CD4-positive, alpha-beta T cell (primary cell): ENCODE measurements at regions not wholly inside any gene's neighbourhood (a gene's known extent, or its start where the extent isn't known, plus 50 kb on each side); places are given as distances from the start of the nearest gene placed in this dataset.

Experiments
- ATAC-seq: fragments of 200-7000 bp; cut with Tn5 transposase; one replicate; pipeline ENCODE4 v1.10.0; 2022; ENCODE audit warnings: mild to moderate bottlenecking; ENCODE audit not compliant: poor library complexity
- CTCF ChIA-PET: fragments of 350-600 bp; sonication (Branson Sonifier 250); formaldehyde crosslinking; loops from one replicate; lab custom pipeline; 2021; ENCODE audit warnings: antibody characterized with exemption, inconsistent platforms; lab: Charles Lee
- POLR2A ChIA-PET: fragments of 350-600 bp; sonication (Branson Sonifier 250); formaldehyde crosslinking; loops from one replicate; lab custom pipeline; 2021; ENCODE audit warnings: antibody characterized with exemption, inconsistent platforms; lab: Charles Lee
- DNase-seq, 14 experiments: peaks; one replicate each; pipeline ENCODE4 v3.0.0-alpha.2; 2013 to 2020; ENCODE audit warnings: mixed read lengths in 2 of 14
- H3K27ac ChIP-seq, 2 donors: one replicate each; pipeline versions ENCODE4 v1.5.1 to v1.7.0; 2013; ENCODE audit warnings: low read length in 2 of 2, low read depth in 1 of 2, mild to moderate bottlenecking in 1 of 2
- H3K27me3 ChIP-seq, 2 experiments: 1 replicate in 1 of 2; 2 replicates in 1 of 2; pipeline versions ENCODE4 v1.6.1 to v1.7.0; 2013; ENCODE audit warnings: low read length in 2 of 2, control low read depth in 1 of 2, mild to moderate bottlenecking in 1 of 2, moderate library complexity in 1 of 2; ENCODE audit not compliant: insufficient read depth in 2 of 2, control insufficient read depth in 1 of 2
- H3K36me3 ChIP-seq: one replicate; pipeline ENCODE4 v1.6.1; 2013; ENCODE audit warnings: low read length, control low read depth; ENCODE audit not compliant: insufficient read depth
- H3K4me1 ChIP-seq: one replicate; pipeline ENCODE4 v1.6.1; 2013; ENCODE audit warnings: low read length, control low read depth; ENCODE audit not compliant: insufficient read depth
- H3K4me3 ChIP-seq: one replicate; pipeline ENCODE4 v1.5.1; 2013; ENCODE audit warnings: mild to moderate bottlenecking, low read length, moderate library complexity
- H3K9me3 ChIP-seq, 2 experiments: 1 replicate in 1 of 2; 2 replicates in 1 of 2; pipeline versions ENCODE4 v1.6.1 to v1.7.0; 2013; ENCODE audit warnings: low read length in 2 of 2, mild to moderate bottlenecking in 2 of 2, control low read depth in 1 of 2, moderate library complexity in 1 of 2; ENCODE audit not compliant: control insufficient read depth in 1 of 2, insufficient read depth in 1 of 2
- H3K27ac Mint-ChIP-seq: one replicate; pipeline ENCODE4 v1.8.0; 2020; ENCODE audit warnings: mixed read lengths
- H3K27me3 Mint-ChIP-seq: one replicate; pipeline ENCODE4 v1.8.0; 2021; ENCODE audit warnings: mixed read lengths
- H3K36me3 Mint-ChIP-seq: one replicate; pipeline ENCODE4 v1.8.0; 2021; ENCODE audit warnings: low read depth, mixed read lengths
- H3K4me1 Mint-ChIP-seq: one replicate; pipeline ENCODE4 v1.8.0; 2021; ENCODE audit warnings: low read depth, mixed read lengths
- H3K4me3 Mint-ChIP-seq: one replicate; pipeline ENCODE4 v1.8.0; 2020; ENCODE audit warnings: mild to moderate bottlenecking, mixed read lengths
- H3K9me3 Mint-ChIP-seq: one replicate; pipeline ENCODE4 v1.8.0; 2020; ENCODE audit warnings: mixed read lengths
- CTCF ChIP-seq: fragments of 200-600 bp; IDR thresholded peaks from one replicate; pipeline ENCODE4 v1.8.0; 2022; ENCODE audit warnings: antibody characterized with exemption, mild to moderate bottlenecking
- intact Hi-C, 2 experiments: fragments of 100-400 bp; cut with DNase I in 1 of 2; cut with micrococcal nuclease in 1 of 2; formaldehyde crosslinking; loops; one replicate each; pipeline versions ENCODE4 v1.15.1 to v1.9.0; 2023 to 2025; cut with DNase I, micrococcal nuclease

- ChIA-PET CTCF (no interaction called here), POLR2A (no interaction called here)
- no peaks in the 10 kb centered on the region for H3K4me1 ChIP-seq
- Mint-ChIP-seq H3K36me3 (no peaks in the 10 kb centered on the region), H3K9me3 (peaks cover 8% of the 10 kb centered on the region), H3K27ac (no peak overlapping the region), H3K4me1 (no peaks in the 10 kb centered on the region), H3K27me3 (no peaks in the 10 kb centered on the region), H3K4me3 (no peak overlapping the region)
- DNase-seq (no peak), ATAC-seq (no peak)
- peaks cover 0 to 5% of the 10 kb centered on the region in 2 experiments for H3K9me3 ChIP-seq
- H3K4me3 ChIP-seq, result no peak overlapping the region
- intact Hi-C loops, result no loop called here
- H3K36me3 ChIP-seq, result no peaks in the 10 kb centered on the region
- H3K27ac ChIP-seq, result no peak overlapping the region
- no peak for TF ChIP-seq CTCF
- H3K27me3 ChIP-seq, result no peaks in the 10 kb centered on the region
Measured at GRCh38 chr10:36094096-36094495, 452.0 kb upstream of the FZD8 start.

- no peak for ATAC-seq
- H3K4me1 ChIP-seq, result no peaks in the 10 kb centered on the region
- Mint-ChIP-seq H3K27me3 (no peaks in the 10 kb centered on the region), H3K27ac (no peak overlapping the region), H3K4me1 (no peaks in the 10 kb centered on the region), H3K36me3 (no peaks in the 10 kb centered on the region), H3K9me3 (peaks cover 7% of the 10 kb centered on the region), H3K4me3 (no peak overlapping the region)
- intact Hi-C loops, result no loop called here
- ChIA-PET CTCF (no interaction called here), POLR2A (no interaction called here)
- no peaks in the 10 kb centered on the region for H3K9me3 ChIP-seq
- TF ChIP-seq CTCF, result no peak
- H3K4me3 ChIP-seq, result no peak overlapping the region
- no peaks in the 10 kb centered on the region for H3K36me3 ChIP-seq
- H3K27me3 ChIP-seq, result no peaks in the 10 kb centered on the region
- DNase-seq, result no peak
- H3K27ac ChIP-seq, result no peak overlapping the region
Measured at GRCh38 chr10:36092116-36092515, 450.0 kb upstream of the FZD8 start.

- TF ChIP-seq CTCF, result no peak
- no peaks in the 10 kb centered on the region for H3K27me3 ChIP-seq
- ChIA-PET POLR2A (no interaction called here), CTCF (no interaction called here)
- Mint-ChIP-seq H3K27me3 (no peaks in the 10 kb centered on the region), H3K9me3 (peaks cover 7% of the 10 kb centered on the region), H3K36me3 (no peaks in the 10 kb centered on the region), H3K4me3 (no peak overlapping the region), H3K4me1 (no peaks in the 10 kb centered on the region), H3K27ac (no peak overlapping the region)
- H3K4me1 ChIP-seq, result no peaks in the 10 kb centered on the region
- intact Hi-C loops, result no loop called here
- H3K36me3 ChIP-seq, result no peaks in the 10 kb centered on the region
- no peak overlapping the region for H3K27ac ChIP-seq
- no peak for DNase-seq
- no peak overlapping the region for H3K4me3 ChIP-seq
- no peak for ATAC-seq
- no peaks in the 10 kb centered on the region for H3K9me3 ChIP-seq
Measured at GRCh38 chr10:36091007-36091406, 448.9 kb upstream of the FZD8 start.
